ENCODE measurements at regions not wholly inside any gene's neighbourhood (a gene's known extent, or its start where the extent isn't known, plus 50 kb on each side); places are given as distances from the start of the nearest gene placed in this dataset.
"Not testable (repeated sequence)": the region's sequence is repeated elsewhere in the genome, so short reads cannot be mapped to it uniquely, and the experiment has no call there.

DNA sequence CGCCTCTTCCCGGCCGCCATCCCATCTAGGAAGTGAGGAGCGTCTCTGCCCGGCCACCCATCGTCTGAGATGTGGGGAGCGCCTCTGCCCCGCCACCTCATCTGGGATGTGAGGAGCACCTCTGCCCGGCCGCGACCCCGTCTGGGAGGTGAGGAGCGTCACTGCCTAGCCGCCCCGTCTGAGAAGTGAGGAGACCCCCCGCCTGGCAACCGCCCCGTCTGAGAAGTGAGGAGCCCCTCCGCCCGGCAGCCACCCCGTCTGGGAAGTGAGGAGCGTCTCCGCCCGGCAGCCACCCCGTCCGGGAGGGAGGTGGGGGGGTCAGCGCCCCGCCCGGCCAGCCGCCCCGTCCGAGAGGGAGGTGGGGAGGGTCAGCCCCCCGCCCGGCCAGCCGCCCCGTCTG is 59.7 kb downstream of the ANXA2R start:
- TF ChIP-seq, protein P1, sequence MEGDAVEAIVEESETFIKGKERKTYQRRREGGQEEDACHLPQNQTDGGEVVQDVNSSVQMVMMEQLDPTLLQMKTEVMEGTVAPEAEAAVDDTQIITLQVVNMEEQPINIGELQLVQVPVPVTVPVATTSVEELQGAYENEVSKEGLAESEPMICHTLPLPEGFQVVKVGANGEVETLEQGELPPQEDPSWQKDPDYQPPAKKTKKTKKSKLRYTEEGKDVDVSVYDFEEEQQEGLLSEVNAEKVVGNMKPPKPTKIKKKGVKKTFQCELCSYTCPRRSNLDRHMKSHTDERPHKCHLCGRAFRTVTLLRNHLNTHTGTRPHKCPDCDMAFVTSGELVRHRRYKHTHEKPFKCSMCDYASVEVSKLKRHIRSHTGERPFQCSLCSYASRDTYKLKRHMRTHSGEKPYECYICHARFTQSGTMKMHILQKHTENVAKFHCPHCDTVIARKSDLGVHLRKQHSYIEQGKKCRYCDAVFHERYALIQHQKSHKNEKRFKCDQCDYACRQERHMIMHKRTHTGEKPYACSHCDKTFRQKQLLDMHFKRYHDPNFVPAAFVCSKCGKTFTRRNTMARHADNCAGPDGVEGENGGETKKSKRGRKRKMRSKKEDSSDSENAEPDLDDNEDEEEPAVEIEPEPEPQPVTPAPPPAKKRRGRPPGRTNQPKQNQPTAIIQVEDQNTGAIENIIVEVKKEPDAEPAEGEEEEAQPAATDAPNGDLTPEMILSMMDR (conservative IDR thresholded peaks at IDR 0.05): not testable (repeated sequence)
- not testable (repeated sequence) for TF ChIP-seq EZH2 (IDR thresholded peaks at IDR 0.05; ENCODE audit: low read depth)
